A549 (cell line): ENCODE measurements at regions not wholly inside any gene's neighbourhood (a gene's known extent, or its start where the extent isn't known, plus 50 kb on each side); places are given as distances from the start of the nearest gene placed in this dataset.

ENCODE experiments used
- ATAC-seq, 2 experiments: fragments of 200-7000 bp in 1 of 2; fragments of >200 bp in 1 of 2; cut with Nextera tagmentation in 1 of 2; cut with Tn5 transposase in 1 of 2; 3 replicates each; pipeline versions ENCODE4 v1.8.0 to v1.9.1; 2018 to 2020; ENCODE audit warnings: mild to moderate bottlenecking in 1 of 2, moderate library complexity in 1 of 2
- CTCF ChIA-PET: fragments of 300-600 bp; sonication (Branson Sonifier 250); formaldehyde crosslinking; extraction: SDS; loops from one replicate; lab custom pipeline; 2021; ENCODE audit warnings: antibody characterized with exemption, inconsistent platforms; lab: Yijun Ruan, JAX
- POLR2A ChIA-PET: fragments of 350-600 bp; formaldehyde crosslinking; extraction: SDS; loops from one replicate; lab custom pipeline; 2021; ENCODE audit warnings: antibody characterized with exemption, inconsistent platforms; lab: Yijun Ruan, JAX
- DNase-seq, 2 experiments: peaks; one replicate each; pipeline versions ENCODE4 v3.0.0 to v3.0.0-alpha.2; 2011 to 2016; ENCODE audit warnings: low read depth in 1 of 2, low spot score in 1 of 2
- FAIRE-seq: peaks from 2 replicates; lab custom pipeline; 2011; peaks lifted over from hg19 to GRCh38; lab: Jason Lieb, UNC
- H3K27ac ChIP-seq, 2 experiments: fragments of >200 bp; sonication (Bioruptor Twin); formaldehyde crosslinking; 3 replicates each; pipeline ENCODE4 v1.5.1; 2016 to 2017
- H3K4me1 ChIP-seq: fragments of >200 bp; sonication (Bioruptor Twin); formaldehyde crosslinking; 3 replicates; pipeline ENCODE4 v1.6.1; 2016
- H3K4me2 ChIP-seq: fragments of >200 bp; sonication (Bioruptor Twin); formaldehyde crosslinking; 3 replicates; pipeline ENCODE4 v1.6.1; 2016
- H3K4me3 ChIP-seq: fragments of >200 bp; sonication (Bioruptor Twin); formaldehyde crosslinking; 3 replicates; pipeline ENCODE4 v1.5.1; 2016
- H3K9me3 ChIP-seq: fragments of >200 bp; sonication (Bioruptor Twin); formaldehyde crosslinking; 3 replicates; pipeline ENCODE4 v1.6.1; 2016
- CBX2 ChIP-seq: fragments of 200-600 bp; sonication (generic); IDR thresholded peaks from 2 replicates; pipeline ENCODE4 v1.6.1; 2016; ENCODE audit warnings: low read depth, mild to moderate bottlenecking, borderline replicate concordance
- CBX8 ChIP-seq: fragments of 200-600 bp; sonication (generic); IDR thresholded peaks from 2 replicates; pipeline ENCODE4 v1.6.1; 2016
- EHF ChIP-seq: fragments of 250-450 bp; sonication (Bioruptor Pico); IDR thresholded peaks from 2 replicates; pipeline ENCODE4 v1.5.0; 2020; ENCODE audit warnings: mild to moderate bottlenecking
- FOSB ChIP-seq: fragments of 250-450 bp; sonication (Bioruptor Pico); IDR thresholded peaks from 2 replicates; pipeline ENCODE4 v1.5.0; 2020; ENCODE audit warnings: mild to moderate bottlenecking, moderate library complexity
- FOSL2 ChIP-seq, 2 experiments: fragments of 450-650 bp in 1 of 2; fragments of >200 bp in 1 of 2; sonication (Bioruptor Twin) in 1 of 2; formaldehyde crosslinking; IDR thresholded peaks; 2 replicates each; pipeline versions ENCODE4 v1.5.0 to v1.6.1; 2016 to 2020; ENCODE audit warnings: mild to moderate bottlenecking in 1 of 2, moderate library complexity in 1 of 2
- FOXS1 ChIP-seq: fragments of 250-450 bp; sonication (Bioruptor Pico); IDR thresholded peaks from 2 replicates; pipeline ENCODE4 v1.5.0; 2020; ENCODE audit warnings: mild to moderate bottlenecking, moderate library complexity
- HDAC2 ChIP-seq: fragments of 200-600 bp; sonication (generic); IDR thresholded peaks from 2 replicates; pipeline ENCODE4 v1.6.1; 2016
- HEYL ChIP-seq: fragments of 250-450 bp; sonication (Bioruptor Pico); IDR thresholded peaks from 2 replicates; pipeline ENCODE4 v1.8.0; 2021; ENCODE audit warnings: mild to moderate bottlenecking, moderate library complexity
- HOXB5 ChIP-seq: fragments of 250-450 bp; sonication (Bioruptor Pico); IDR thresholded peaks from 2 replicates; pipeline ENCODE4 v1.5.0; 2020; ENCODE audit warnings: mild to moderate bottlenecking, moderate library complexity
- JUNB ChIP-seq: fragments of >200 bp; sonication (Bioruptor Twin); formaldehyde crosslinking; IDR thresholded peaks from 2 replicates; pipeline ENCODE4 v1.6.1; 2016
- KDM1A ChIP-seq: fragments of 200-600 bp; sonication (generic); IDR thresholded peaks from 2 replicates; pipeline ENCODE4 v1.6.1; 2016; ENCODE audit warnings: low read depth, mild to moderate bottlenecking
- MAZ ChIP-seq: fragments of 150-350 bp; IDR thresholded peaks from 2 replicates; pipeline ENCODE4 v1.6.1; 2014; ENCODE audit warnings: antibody characterized with exemption, low read depth, low read length, borderline replicate concordance
- MYC ChIP-seq: IDR thresholded peaks from 2 replicates; pipeline ENCODE4 v1.6.1; 2012; ENCODE audit warnings: mild to moderate bottlenecking, inconsistent platforms, low read length, improper control_type of control experiment, borderline replicate concordance
- NPAS2 ChIP-seq: fragments of 250-450 bp; sonication (Bioruptor Pico); IDR thresholded peaks from 2 replicates; pipeline ENCODE4 v1.8.0; 2022; ENCODE audit warnings: mild to moderate bottlenecking, moderate library complexity, borderline replicate concordance
- NR3C1 ChIP-seq: fragments of >200 bp; sonication (Bioruptor Twin); formaldehyde crosslinking; IDR thresholded peaks from 3 replicates; pipeline ENCODE4 v1.6.1; 2017
- PHF8 ChIP-seq: fragments of 200-600 bp; sonication (generic); IDR thresholded peaks from 2 replicates; pipeline ENCODE4 v1.6.1; 2016; ENCODE audit warnings: low read depth, mild to moderate bottlenecking, antibody characterized with exemption, moderate library complexity, borderline replicate concordance
- RFX5 ChIP-seq: fragments of 450-650 bp; IDR thresholded peaks from 2 replicates; pipeline ENCODE4 v1.7.1; 2014; ENCODE audit warnings: antibody characterized with exemption, mild to moderate bottlenecking, moderate library complexity
- RNF2 ChIP-seq: fragments of 200-600 bp; sonication (generic); IDR thresholded peaks from 2 replicates; pipeline ENCODE4 v1.6.1; 2016; ENCODE audit warnings: low read depth, mild to moderate bottlenecking, antibody characterized with exemption, moderate library complexity, borderline replicate concordance
- SREBF2 ChIP-seq: fragments of 450-650 bp; IDR thresholded peaks from 2 replicates; pipeline ENCODE4 v1.6.1; 2014; ENCODE audit warnings: mild to moderate bottlenecking, moderate library complexity
- TFCP2L1 ChIP-seq: fragments of 250-450 bp; sonication (Bioruptor Pico); IDR thresholded peaks from 2 replicates; pipeline ENCODE4 v1.5.0; 2021; ENCODE audit warnings: mild to moderate bottlenecking
- TP53 ChIP-seq: fragments of 250-450 bp; sonication (Bioruptor Pico); IDR thresholded peaks from 2 replicates; pipeline ENCODE4 v1.5.0; 2021; ENCODE audit warnings: mild to moderate bottlenecking, moderate library complexity
- ZC3H11A ChIP-seq: fragments of 450-650 bp; IDR thresholded peaks from 2 replicates; pipeline ENCODE4 v1.6.1; 2014; ENCODE audit warnings: antibody characterized with exemption, mild to moderate bottlenecking
- ZNF302 ChIP-seq: fragments of 250-450 bp; sonication (Bioruptor Pico); IDR thresholded peaks from 2 replicates; pipeline ENCODE4 v1.9.0; 2021; ENCODE audit warnings: inconsistent platforms, mild to moderate bottlenecking, moderate library complexity
- ZSCAN20 ChIP-seq: fragments of 250-450 bp; sonication (Bioruptor Pico); IDR thresholded peaks from 2 replicates; pipeline ENCODE4 v1.8.0; 2022; ENCODE audit warnings: mild to moderate bottlenecking, moderate library complexity
- WGBS: methylation state at CpG from one replicate; pipeline ENCODE4 v1.1.6; 2017; ENCODE audit errors: missing lambda C conversion rate; 5-methylcytosine and 5-hydroxymethylcytosine counted together
- TF ChIP-seq, protein P1 (sequence below): fragments of 200-600 bp; sonication (generic); IDR thresholded peaks from 2 replicates; pipeline ENCODE4 v1.6.1; 2016; ENCODE audit warnings: antibody characterized with exemption, mild to moderate bottlenecking, moderate library complexity
- TF ChIP-seq, protein P2 (sequence below): fragments of 450-650 bp; IDR thresholded peaks from 2 replicates; pipeline ENCODE4 v1.6.1; 2014; ENCODE audit warnings: antibody characterized with exemption
- TF ChIP-seq, protein P3 (sequence below): fragments of >200 bp; sonication (Bioruptor Twin); formaldehyde crosslinking; IDR thresholded peaks from 3 replicates; pipeline ENCODE4 v1.6.1; 2016

DNA sequence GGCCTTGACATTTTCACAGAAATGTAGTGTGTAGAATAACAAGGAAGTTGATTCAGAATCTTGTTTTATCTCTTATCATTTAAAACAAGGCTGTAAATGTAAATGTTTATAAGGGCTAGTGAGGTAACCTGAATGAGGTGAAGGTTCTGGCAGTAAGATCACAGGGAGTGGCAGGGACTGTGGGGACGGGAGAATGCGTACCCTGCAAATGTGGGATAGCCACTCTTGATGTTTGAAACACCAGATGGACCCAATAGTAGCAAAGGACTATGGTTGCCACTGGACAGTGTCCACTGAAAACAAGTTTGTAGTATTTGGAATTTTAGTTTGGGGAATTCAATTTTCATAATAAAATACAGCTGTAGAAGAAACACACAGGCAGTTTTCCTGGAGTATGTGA, 155.3 kb downstream of the FHIP1A start:
- DNase-seq (no peak), ATAC-seq (no peak)
- TF ChIP-seq PHF8 (no peak), EHF (CRISPR knock-in tag) (no peak), RFX5 (no peak), NPAS2 (CRISPR knock-in tag) (no peak)
- TF ChIP-seq, all 56 proteins: peak for 0
- Histone ChIP-seq H3K4me2 (no peak overlapping the region), H3K27ac (no peak overlapping the region), H3K9me3 (no peaks in the 10 kb centered on the region), H3K4me1 (no peaks in the 10 kb centered on the region), H3K4me3 (no peak overlapping the region)
- 76% methylated on average over 2 of the region's 2 CpGs for WGBS
- CTCF ChIA-PET = no interaction called here
- POLR2A ChIA-PET = no interaction called here
- no peak for FAIRE-seq

DNA sequence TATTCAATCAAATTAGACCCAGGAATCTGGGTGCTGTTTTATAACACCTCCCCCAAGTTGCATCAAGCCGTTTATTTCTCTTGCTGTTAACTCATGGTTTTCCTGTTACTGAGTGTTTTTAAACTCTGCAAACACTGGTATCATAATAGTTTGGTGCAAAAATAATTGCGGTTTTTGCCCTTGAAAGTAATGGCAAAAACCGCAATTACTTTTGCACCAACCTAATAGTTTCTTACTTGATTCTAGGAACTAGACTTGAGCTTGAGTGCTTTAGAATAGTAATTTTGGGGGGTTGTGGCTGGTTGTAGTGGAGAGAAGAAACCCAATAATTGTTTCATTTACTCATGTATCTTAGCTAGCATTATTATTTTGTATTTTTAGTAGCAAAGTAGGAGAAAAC, 156.6 kb downstream of the FHIP1A start:
- Histone ChIP-seq H3K4me1 (no peaks in the 10 kb centered on the region), H3K4me2 (no peak overlapping the region), H3K27ac (no peak overlapping the region), H3K9me3 (no peaks in the 10 kb centered on the region), H3K4me3 (no peak overlapping the region)
- ChIA-PET CTCF (interaction anchor here (0.9 kb wide), 1 partner anchor 22 kb away, joined by 4 read pairs; no protein-coding TSS in a partner anchor), POLR2A (no interaction called here)
- TF ChIP-seq FOSL2 (IDR thresholded peaks at IDR 0.05) (no peak), FOSL2 (CRISPR knock-in tag; IDR thresholded peaks at IDR 0.05) (no peak), CBX8 (no peak), JUNB (no peak), CBX2 (no peak), EHF (CRISPR knock-in tag) (no peak), HOXB5 (CRISPR knock-in tag) (no peak), FOSB (CRISPR knock-in tag) (no peak)
- TF ChIP-seq, protein P1, sequence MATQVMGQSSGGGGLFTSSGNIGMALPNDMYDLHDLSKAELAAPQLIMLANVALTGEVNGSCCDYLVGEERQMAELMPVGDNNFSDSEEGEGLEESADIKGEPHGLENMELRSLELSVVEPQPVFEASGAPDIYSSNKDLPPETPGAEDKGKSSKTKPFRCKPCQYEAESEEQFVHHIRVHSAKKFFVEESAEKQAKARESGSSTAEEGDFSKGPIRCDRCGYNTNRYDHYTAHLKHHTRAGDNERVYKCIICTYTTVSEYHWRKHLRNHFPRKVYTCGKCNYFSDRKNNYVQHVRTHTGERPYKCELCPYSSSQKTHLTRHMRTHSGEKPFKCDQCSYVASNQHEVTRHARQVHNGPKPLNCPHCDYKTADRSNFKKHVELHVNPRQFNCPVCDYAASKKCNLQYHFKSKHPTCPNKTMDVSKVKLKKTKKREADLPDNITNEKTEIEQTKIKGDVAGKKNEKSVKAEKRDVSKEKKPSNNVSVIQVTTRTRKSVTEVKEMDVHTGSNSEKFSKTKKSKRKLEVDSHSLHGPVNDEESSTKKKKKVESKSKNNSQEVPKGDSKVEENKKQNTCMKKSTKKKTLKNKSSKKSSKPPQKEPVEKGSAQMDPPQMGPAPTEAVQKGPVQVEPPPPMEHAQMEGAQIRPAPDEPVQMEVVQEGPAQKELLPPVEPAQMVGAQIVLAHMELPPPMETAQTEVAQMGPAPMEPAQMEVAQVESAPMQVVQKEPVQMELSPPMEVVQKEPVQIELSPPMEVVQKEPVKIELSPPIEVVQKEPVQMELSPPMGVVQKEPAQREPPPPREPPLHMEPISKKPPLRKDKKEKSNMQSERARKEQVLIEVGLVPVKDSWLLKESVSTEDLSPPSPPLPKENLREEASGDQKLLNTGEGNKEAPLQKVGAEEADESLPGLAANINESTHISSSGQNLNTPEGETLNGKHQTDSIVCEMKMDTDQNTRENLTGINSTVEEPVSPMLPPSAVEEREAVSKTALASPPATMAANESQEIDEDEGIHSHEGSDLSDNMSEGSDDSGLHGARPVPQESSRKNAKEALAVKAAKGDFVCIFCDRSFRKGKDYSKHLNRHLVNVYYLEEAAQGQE = no peak
- FAIRE-seq (no peak), ATAC-seq (no peak), DNase-seq (no peak)
- 53% methylated on average over 3 of the region's 3 CpGs for WGBS

DNA sequence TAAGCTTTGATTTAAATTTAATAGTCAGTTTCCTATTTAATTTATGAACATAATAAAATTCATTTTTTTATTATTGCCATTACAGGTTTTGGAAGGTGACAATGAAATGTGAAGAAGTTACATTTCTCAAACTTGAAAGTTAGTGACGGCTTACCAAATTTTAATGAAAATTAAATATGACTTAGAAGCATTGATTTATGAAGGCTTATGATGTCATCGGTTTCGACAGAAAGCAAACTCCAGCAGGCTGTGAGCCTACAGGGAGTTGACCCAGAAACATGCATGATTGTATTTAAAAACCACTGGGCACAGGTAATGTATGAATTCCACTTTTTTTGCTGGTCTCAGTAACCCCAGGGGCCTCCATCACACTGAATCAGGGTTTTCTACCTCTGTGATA, 157.1 kb downstream of the FHIP1A start:
- Histone ChIP-seq H3K4me2 (no peak overlapping the region), H3K4me3 (no peak overlapping the region), H3K9me3 (no peaks in the 10 kb centered on the region), H3K27ac (no peak overlapping the region), H3K4me1 (no peaks in the 10 kb centered on the region)
- no peak for ATAC-seq
- TF ChIP-seq, protein P2, sequence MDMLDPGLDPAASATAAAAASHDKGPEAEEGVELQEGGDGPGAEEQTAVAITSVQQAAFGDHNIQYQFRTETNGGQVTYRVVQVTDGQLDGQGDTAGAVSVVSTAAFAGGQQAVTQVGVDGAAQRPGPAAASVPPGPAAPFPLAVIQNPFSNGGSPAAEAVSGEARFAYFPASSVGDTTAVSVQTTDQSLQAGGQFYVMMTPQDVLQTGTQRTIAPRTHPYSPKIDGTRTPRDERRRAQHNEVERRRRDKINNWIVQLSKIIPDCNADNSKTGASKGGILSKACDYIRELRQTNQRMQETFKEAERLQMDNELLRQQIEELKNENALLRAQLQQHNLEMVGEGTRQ = no peak
- TF ChIP-seq FOXS1 (no peak), KDM1A (no peak), MYC (no peak), MAZ (no peak), EHF (CRISPR knock-in tag) (no peak), HOXB5 (CRISPR knock-in tag) (no peak), TP53 (CRISPR knock-in tag) (no peak), RNF2 (no peak), NR3C1 (no peak), HDAC2 (no peak), TFCP2L1 (no peak), HEYL (CRISPR knock-in tag) (no peak), SREBF2 (no peak), ZSCAN20 (CRISPR knock-in tag) (no peak), ZC3H11A (no peak), ZNF302 (CRISPR knock-in tag) (no peak)
- TF ChIP-seq, protein P3, sequence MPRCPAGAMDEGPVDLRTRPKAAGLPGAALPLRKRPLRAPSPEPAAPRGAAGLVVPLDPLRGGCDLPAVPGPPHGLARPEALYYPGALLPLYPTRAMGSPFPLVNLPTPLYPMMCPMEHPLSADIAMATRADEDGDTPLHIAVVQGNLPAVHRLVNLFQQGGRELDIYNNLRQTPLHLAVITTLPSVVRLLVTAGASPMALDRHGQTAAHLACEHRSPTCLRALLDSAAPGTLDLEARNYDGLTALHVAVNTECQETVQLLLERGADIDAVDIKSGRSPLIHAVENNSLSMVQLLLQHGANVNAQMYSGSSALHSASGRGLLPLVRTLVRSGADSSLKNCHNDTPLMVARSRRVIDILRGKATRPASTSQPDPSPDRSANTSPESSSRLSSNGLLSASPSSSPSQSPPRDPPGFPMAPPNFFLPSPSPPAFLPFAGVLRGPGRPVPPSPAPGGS = no peak
- POLR2A ChIA-PET = no interaction called here
- CTCF ChIA-PET = interaction anchor here (0.9 to 1.0 kb wide), 2 partner anchors 22 to 38 kb away, joined by 4 read pairs; no protein-coding TSS in a partner anchor
- DNase-seq = no peak
- 80% methylated on average over 3 of the region's 3 CpGs for WGBS
- FAIRE-seq = no peak
